ENCODE measurements at regions not wholly inside any gene's neighbourhood (a gene's known extent, or its start where the extent isn't known, plus 50 kb on each side); places are given as distances from the start of the nearest gene placed in this dataset.
A peak's percentile ranks its signal among the peaks of the same experiment; 100 is the strongest.

- H3K23ac ChIP-seq (ENCODE audit: insufficient read length): no peak overlapping the region
These were observed 142.8 kb upstream of the UBL3 start for GRCh38 chr13:29993196-29993595.

More at GRCh38 chr13:29993196-29993595, 142.8 kb upstream of the UBL3 start:
- Histone ChIP-seq H3K9ac (replicated peaks in 1 of 4; ENCODE audit: extremely low read depth in 1 of 4, low read depth in 3 of 4, low read length in 3 of 4) (no peak overlapping the region), H2AK5ac (ENCODE audit: low read depth, low read length) (no peak overlapping the region), H2BK15ac (ENCODE audit: low read length) (no peak overlapping the region), H3K4ac (replicated peaks; ENCODE audit: insufficient read length, low read depth, low read length) (no peak overlapping the region), H3K36me3 (ENCODE audit: control insufficient read depth in 2 of 4, insufficient read depth in 4 of 4, low read length in 3 of 4) (no peaks in the 10 kb centered on the region), H3K23me2 (ENCODE audit: low read depth, low read length) (no peaks in the 10 kb centered on the region), H2BK5ac (ENCODE audit: low read depth, low read length) (no peak overlapping the region), H4K20me1 (replicated peaks in 1 of 2; ENCODE audit: control insufficient read depth in 1 of 2, insufficient read depth in 2 of 2, low read length in 2 of 2) (no peaks in the 10 kb centered on the region), H3K4me1 (replicated peaks in 1 of 4; ENCODE audit: control insufficient read depth in 3 of 4, insufficient read depth in 4 of 4, low read length in 3 of 4) (no peaks in the 10 kb centered on the region; a peak in 1 of 7 replicates), H3K79me2 (ENCODE audit: control insufficient read depth in 1 of 2, insufficient read depth in 2 of 2, low read length in 2 of 2) (no peaks in the 10 kb centered on the region), H4K8ac (ENCODE audit: extremely low read depth, insufficient read depth, low read length) (no peak overlapping the region), H2BK12ac (ENCODE audit: low read depth, low read length) (no peak overlapping the region), H3K27me3 (replicated peaks in 1 of 4; ENCODE audit: control insufficient read depth in 3 of 4, extremely low read depth in 1 of 4, insufficient read depth in 3 of 4, low read length in 3 of 4) (0 out of 7 replicates have a peak, but pooled peaks cover 0 to 1% (median 0%) of the 10 kb centered on the region in 4 experiments), H3K9me3 (ENCODE audit: insufficient read depth in 2 of 2, low read depth in 1 of 2, low read length in 1 of 2) (no peaks in the 10 kb centered on the region), H4K5ac (ENCODE audit: insufficient read length, low read depth, low read length) (no peak overlapping the region), H2BK120ac (replicated peaks; ENCODE audit: low read depth, low read length) (no peak overlapping the region), H3K4me2 (ENCODE audit: insufficient read depth in 1 of 2, low read depth in 2 of 2, low read length in 2 of 2) (no peak overlapping the region), H3K18ac (ENCODE audit: extremely low read depth, low read length) (no peak overlapping the region), H2AFZ (ENCODE audit: low read length) (no peak overlapping the region), H3K14ac (ENCODE audit: insufficient read length) (no peak overlapping the region), H2BK20ac (ENCODE audit: low read length) (no peak overlapping the region), H3K27ac (ENCODE audit: low read depth, low read length) (no peak overlapping the region), H3K79me1 (ENCODE audit: low read depth, low read length) (no peaks in the 10 kb centered on the region), H3K56ac (replicated peaks; ENCODE audit: insufficient read length, low read depth, low read length) (no peak overlapping the region), H3K4me3 (ENCODE audit: extremely low read depth in 1 of 4, insufficient read depth in 2 of 4, low read depth in 3 of 4, low read length in 4 of 4) (no peak overlapping the region), H4K91ac (replicated peaks; ENCODE audit: insufficient read length, low read length) (no peak overlapping the region)
- DNase-seq (ENCODE audit: low read depth in 1 of 2, low spot score in 2 of 2) (no peak), FAIRE-seq (no peak)
- POLR2A ChIA-PET (ENCODE audit: partially characterized antibody): interaction anchor here (0.9 kb wide), 1 partner anchor 22 kb away, joined by 3 read pairs; no protein-coding TSS in a partner anchor
- peak; percentile 17 to 27; a peak in 2 of 4 replicates for TF ChIP-seq RAD21 (IDR thresholded peaks at IDR 0.05 in 1 of 2, conservative IDR thresholded peaks at IDR 0.05 in 1 of 2; ENCODE audit: low read depth in 2 of 2, low read length in 2 of 2)
- TF ChIP-seq, protein P1, sequence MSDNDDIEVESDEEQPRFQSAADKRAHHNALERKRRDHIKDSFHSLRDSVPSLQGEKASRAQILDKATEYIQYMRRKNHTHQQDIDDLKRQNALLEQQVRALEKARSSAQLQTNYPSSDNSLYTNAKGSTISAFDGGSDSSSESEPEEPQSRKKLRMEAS (IDR thresholded peaks at IDR 0.05): no peak
- TF ChIP-seq, protein P2, sequence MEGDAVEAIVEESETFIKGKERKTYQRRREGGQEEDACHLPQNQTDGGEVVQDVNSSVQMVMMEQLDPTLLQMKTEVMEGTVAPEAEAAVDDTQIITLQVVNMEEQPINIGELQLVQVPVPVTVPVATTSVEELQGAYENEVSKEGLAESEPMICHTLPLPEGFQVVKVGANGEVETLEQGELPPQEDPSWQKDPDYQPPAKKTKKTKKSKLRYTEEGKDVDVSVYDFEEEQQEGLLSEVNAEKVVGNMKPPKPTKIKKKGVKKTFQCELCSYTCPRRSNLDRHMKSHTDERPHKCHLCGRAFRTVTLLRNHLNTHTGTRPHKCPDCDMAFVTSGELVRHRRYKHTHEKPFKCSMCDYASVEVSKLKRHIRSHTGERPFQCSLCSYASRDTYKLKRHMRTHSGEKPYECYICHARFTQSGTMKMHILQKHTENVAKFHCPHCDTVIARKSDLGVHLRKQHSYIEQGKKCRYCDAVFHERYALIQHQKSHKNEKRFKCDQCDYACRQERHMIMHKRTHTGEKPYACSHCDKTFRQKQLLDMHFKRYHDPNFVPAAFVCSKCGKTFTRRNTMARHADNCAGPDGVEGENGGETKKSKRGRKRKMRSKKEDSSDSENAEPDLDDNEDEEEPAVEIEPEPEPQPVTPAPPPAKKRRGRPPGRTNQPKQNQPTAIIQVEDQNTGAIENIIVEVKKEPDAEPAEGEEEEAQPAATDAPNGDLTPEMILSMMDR (IDR thresholded peaks at IDR 0.05; ENCODE audit: control extremely low read depth in 1 of 3, insufficient read depth in 1 of 3, low read depth in 1 of 3, low read length in 3 of 3): peak in 2 of 3 experiments; percentile 25 to 34; a peak in 3 of 4 replicates
- whole genome bisulfite sequencing, 2 experiments (ENCODE audit: extremely low coverage in 1 of 2, insufficient coverage in 1 of 2, insufficient read length in 1 of 2, insufficient replicate concordance in 2 of 2, low coverage in 1 of 2, low lambda C conversion rate in 2 of 2, missing lambda C conversion rate in 1 of 2): 90% methylated on average over 4 of the region's 4 CpGs; no CpG with 5 or more reads in 1 of the 2 experiments
- CTCF ChIA-PET (ENCODE audit: partially characterized antibody): interaction anchor here (0.7 to 7.0 kb wide), 8 partner anchors 9 to 120 kb away, joined by 3 to 44 read pairs (median 3); no protein-coding TSS in a partner anchor
